M059J (cell line): ENCODE measurements at regions not wholly inside any gene's neighbourhood (a gene's known extent, or its start where the extent isn't known, plus 50 kb on each side); places are given as distances from the start of the nearest gene placed in this dataset.
A peak's percentile ranks its signal among the peaks of the same experiment; 100 is the strongest.

Experiments
- DNase-seq: peaks from one replicate; pipeline ENCODE4 v3.0.0-alpha.2; 2012; ENCODE audit warnings: low read depth

- DNase-seq = no peak
Observed at GRCh38 chr3:63046152-63046551, 170.9 kb upstream of the CADPS start.

GRCh38 chr3:63046580-63046979 is 171.4 kb upstream of the CADPS start:
- DNase-seq = no peak

- no peak for DNase-seq
Observed at GRCh38 chr3:63047068-63047467, 171.9 kb upstream of the CADPS start.

GRCh38 chr3:63048367-63049326 is 173.4 kb upstream of the CADPS start:
- no peak for DNase-seq

GRCh38 chr3:63050548-63051177 is 175.4 kb upstream of the CADPS start:
- no peak for DNase-seq

- peak; percentile 33 for DNase-seq
Observed at GRCh38 chr3:63051920-63052319, 176.7 kb upstream of the CADPS start.

GRCh38 chr3:63056932-63057331 is 181.7 kb upstream of the CADPS start:
- no peak for DNase-seq

GRCh38 chr3:63060412-63060811 is 185.2 kb upstream of the CADPS start:
- no peak for DNase-seq

GRCh38 chr3:63061449-63061848 is 186.2 kb upstream of the CADPS start:
- DNase-seq = no peak

GRCh38 chr3:63064209-63064755 is 189.1 kb upstream of the CADPS start:
- no peak for DNase-seq

- DNase-seq = peak; percentile 16
Observed at GRCh38 chr3:63067999-63068645, 192.9 kb upstream of the CADPS start.

GRCh38 chr3:63069806-63070475 is 194.7 kb upstream of the CADPS start:
- DNase-seq = no peak

- no peak for DNase-seq
Observed at GRCh38 chr3:63070476-63070810, 195.2 kb upstream of the CADPS start.

GRCh38 chr3:63076357-63076756 is 201.1 kb upstream of the CADPS start:
- no peak for DNase-seq

GRCh38 chr3:63086190-63086589 is 191.9 kb upstream of the SYNPR start:
- no peak for DNase-seq

- no peak for DNase-seq
Observed at GRCh38 chr3:63089007-63089750, 188.9 kb upstream of the SYNPR start.

GRCh38 chr3:63089751-63090132 is 188.4 kb upstream of the SYNPR start:
- no peak for DNase-seq

- no peak for DNase-seq
Observed at GRCh38 chr3:63090656-63091055, 187.5 kb upstream of the SYNPR start.

GRCh38 chr3:63092515-63092914 is 185.6 kb upstream of the SYNPR start:
- DNase-seq = no peak

GRCh38 chr3:63094642-63095408 is 183.3 kb upstream of the SYNPR start:
- DNase-seq = no peak
